ENCODE measurements at regions not wholly inside any gene's neighbourhood (a gene's known extent, or its start where the extent isn't known, plus 50 kb on each side); places are given as distances from the start of the nearest gene placed in this dataset.

GRCh38 chr14:86540636-86541247 is 1010.8 kb downstream of the FLRT2 start:
- TF ChIP-seq, protein P1, sequence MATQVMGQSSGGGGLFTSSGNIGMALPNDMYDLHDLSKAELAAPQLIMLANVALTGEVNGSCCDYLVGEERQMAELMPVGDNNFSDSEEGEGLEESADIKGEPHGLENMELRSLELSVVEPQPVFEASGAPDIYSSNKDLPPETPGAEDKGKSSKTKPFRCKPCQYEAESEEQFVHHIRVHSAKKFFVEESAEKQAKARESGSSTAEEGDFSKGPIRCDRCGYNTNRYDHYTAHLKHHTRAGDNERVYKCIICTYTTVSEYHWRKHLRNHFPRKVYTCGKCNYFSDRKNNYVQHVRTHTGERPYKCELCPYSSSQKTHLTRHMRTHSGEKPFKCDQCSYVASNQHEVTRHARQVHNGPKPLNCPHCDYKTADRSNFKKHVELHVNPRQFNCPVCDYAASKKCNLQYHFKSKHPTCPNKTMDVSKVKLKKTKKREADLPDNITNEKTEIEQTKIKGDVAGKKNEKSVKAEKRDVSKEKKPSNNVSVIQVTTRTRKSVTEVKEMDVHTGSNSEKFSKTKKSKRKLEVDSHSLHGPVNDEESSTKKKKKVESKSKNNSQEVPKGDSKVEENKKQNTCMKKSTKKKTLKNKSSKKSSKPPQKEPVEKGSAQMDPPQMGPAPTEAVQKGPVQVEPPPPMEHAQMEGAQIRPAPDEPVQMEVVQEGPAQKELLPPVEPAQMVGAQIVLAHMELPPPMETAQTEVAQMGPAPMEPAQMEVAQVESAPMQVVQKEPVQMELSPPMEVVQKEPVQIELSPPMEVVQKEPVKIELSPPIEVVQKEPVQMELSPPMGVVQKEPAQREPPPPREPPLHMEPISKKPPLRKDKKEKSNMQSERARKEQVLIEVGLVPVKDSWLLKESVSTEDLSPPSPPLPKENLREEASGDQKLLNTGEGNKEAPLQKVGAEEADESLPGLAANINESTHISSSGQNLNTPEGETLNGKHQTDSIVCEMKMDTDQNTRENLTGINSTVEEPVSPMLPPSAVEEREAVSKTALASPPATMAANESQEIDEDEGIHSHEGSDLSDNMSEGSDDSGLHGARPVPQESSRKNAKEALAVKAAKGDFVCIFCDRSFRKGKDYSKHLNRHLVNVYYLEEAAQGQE (IDR thresholded peaks at IDR 0.05; ENCODE audit: insufficient read depth in 1 of 2, low read depth in 2 of 2, low read length in 1 of 2): no peak
- no peak for TF ChIP-seq POLR2AphosphoS5 (IDR thresholded peaks at IDR 0.05; ENCODE audit: low read depth, low read length)
- no peak for TF ChIP-seq TCF7L2 (IDR thresholded peaks at IDR 0.05; ENCODE audit: low read depth, low read length)
- TF ChIP-seq SIN3A (IDR thresholded peaks at IDR 0.05; ENCODE audit: borderline replicate concordance, insufficient read depth, low read depth, low read length): no peak
- TF ChIP-seq, protein P2, sequence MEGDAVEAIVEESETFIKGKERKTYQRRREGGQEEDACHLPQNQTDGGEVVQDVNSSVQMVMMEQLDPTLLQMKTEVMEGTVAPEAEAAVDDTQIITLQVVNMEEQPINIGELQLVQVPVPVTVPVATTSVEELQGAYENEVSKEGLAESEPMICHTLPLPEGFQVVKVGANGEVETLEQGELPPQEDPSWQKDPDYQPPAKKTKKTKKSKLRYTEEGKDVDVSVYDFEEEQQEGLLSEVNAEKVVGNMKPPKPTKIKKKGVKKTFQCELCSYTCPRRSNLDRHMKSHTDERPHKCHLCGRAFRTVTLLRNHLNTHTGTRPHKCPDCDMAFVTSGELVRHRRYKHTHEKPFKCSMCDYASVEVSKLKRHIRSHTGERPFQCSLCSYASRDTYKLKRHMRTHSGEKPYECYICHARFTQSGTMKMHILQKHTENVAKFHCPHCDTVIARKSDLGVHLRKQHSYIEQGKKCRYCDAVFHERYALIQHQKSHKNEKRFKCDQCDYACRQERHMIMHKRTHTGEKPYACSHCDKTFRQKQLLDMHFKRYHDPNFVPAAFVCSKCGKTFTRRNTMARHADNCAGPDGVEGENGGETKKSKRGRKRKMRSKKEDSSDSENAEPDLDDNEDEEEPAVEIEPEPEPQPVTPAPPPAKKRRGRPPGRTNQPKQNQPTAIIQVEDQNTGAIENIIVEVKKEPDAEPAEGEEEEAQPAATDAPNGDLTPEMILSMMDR (IDR thresholded peaks at IDR 0.05): no peak
- DNase-seq (ENCODE audit: low read depth, low spot score) (no peak), ATAC-seq (no peak)
- in situ Hi-C loops (cut with HindIII; ENCODE audit: low pct_unique_long_range_greater_than_20kb, low sequenced_read_pairs): no loop called here
- intact Hi-C loops (cut with micrococcal nuclease; ENCODE audit: unreplicated experiment): no loop called here
- POLR2A ChIA-PET: no interaction called here
- Histone ChIP-seq H3K36me3 (ENCODE audit: control insufficient read depth, insufficient read depth, low read length) (no peaks in the 10 kb centered on the region), H3K27ac (ENCODE audit: low read length) (no peak overlapping the region), H3K4me1 (ENCODE audit: control insufficient read depth, insufficient read depth, low read length) (no peaks in the 10 kb centered on the region), H3K4me3 (ENCODE audit: low read depth in 2 of 2, low read length in 2 of 2) (no peak overlapping the region), H3K27me3 (ENCODE audit: control insufficient read depth, insufficient read depth, low read length) (no peaks in the 10 kb centered on the region), H3K9me3 (ENCODE audit: control insufficient read depth, insufficient read depth, low read depth, low read length) (no peaks in the 10 kb centered on the region)
- BruUV-seq (replicated peaks): no TSS peak
- CTCF ChIA-PET: no interaction called here

DNA sequence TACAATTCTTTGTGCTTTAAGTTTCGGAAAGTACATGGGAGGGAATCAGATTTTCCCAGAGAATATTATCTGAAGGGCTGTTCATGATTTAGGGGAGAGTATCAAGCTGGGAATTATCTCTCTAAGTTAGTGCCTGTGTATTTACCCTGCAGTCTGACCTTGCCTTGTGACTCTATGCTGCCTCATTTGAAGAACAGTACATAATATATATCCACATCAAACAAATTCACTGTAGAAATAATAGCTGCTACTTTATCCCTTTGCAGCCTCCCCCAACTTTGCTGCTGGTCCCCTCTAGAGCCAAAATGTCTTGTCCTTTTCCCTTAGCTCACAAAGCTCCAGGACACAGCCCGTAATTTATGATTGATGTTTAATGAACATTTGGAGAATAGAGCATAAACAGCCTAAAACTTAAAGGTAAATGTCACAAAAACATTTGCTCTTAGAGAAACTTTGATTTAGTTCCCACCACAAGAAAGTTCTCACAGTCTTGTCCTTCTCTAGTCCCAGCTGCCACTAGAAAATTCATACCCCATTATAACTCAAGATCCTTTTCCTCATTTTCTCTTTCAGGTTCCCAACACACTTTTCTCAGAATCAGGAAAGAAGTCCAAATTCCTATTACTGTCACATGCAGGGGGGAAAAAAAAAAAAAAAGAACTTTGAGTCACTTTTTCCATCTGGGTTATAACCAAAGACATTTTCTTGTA is 1009.6 kb downstream of the FLRT2 start:
- POLR2A ChIA-PET: no interaction called here
- ATAC-seq (no peak), DNase-seq (ENCODE audit: low read depth, low spot score) (no peak)
- TF ChIP-seq, protein P2 (IDR thresholded peaks at IDR 0.05): no peak
- TF ChIP-seq TCF7L2 (IDR thresholded peaks at IDR 0.05; ENCODE audit: low read depth, low read length) (no peak), POLR2AphosphoS5 (IDR thresholded peaks at IDR 0.05; ENCODE audit: low read depth, low read length) (no peak), SIN3A (IDR thresholded peaks at IDR 0.05; ENCODE audit: borderline replicate concordance, insufficient read depth, low read depth, low read length) (no peak)
- TF ChIP-seq, protein P1 (IDR thresholded peaks at IDR 0.05; ENCODE audit: insufficient read depth in 1 of 2, low read depth in 2 of 2, low read length in 1 of 2): no peak
- BruUV-seq (replicated peaks): no TSS peak
- in situ Hi-C loops (cut with HindIII; ENCODE audit: low pct_unique_long_range_greater_than_20kb, low sequenced_read_pairs): no loop called here
- intact Hi-C loops (cut with micrococcal nuclease; ENCODE audit: unreplicated experiment): no loop called here
- Histone ChIP-seq H3K27me3 (ENCODE audit: control insufficient read depth, insufficient read depth, low read length) (no peaks in the 10 kb centered on the region), H3K4me3 (ENCODE audit: low read depth in 2 of 2, low read length in 2 of 2) (no peak overlapping the region), H3K36me3 (ENCODE audit: control insufficient read depth, insufficient read depth, low read length) (no peaks in the 10 kb centered on the region), H3K4me1 (ENCODE audit: control insufficient read depth, insufficient read depth, low read length) (no peaks in the 10 kb centered on the region), H3K27ac (ENCODE audit: low read length) (no peak overlapping the region), H3K9me3 (ENCODE audit: control insufficient read depth, insufficient read depth, low read depth, low read length) (no peaks in the 10 kb centered on the region)
- CTCF ChIA-PET: no interaction called here

All from Panc1 (cell line).